ENCODE measurements at regions not wholly inside any gene's neighbourhood (a gene's known extent, or its start where the extent isn't known, plus 50 kb on each side); places are given as distances from the start of the nearest gene placed in this dataset.
"Not testable (repeated sequence)": the region's sequence is repeated elsewhere in the genome, so short reads cannot be mapped to it uniquely, and the experiment has no call there.

- DNase-seq (ENCODE audit: low read depth), result no peak
These were observed 295.2 kb upstream of the MGMT start for GRCh38 chr10:129171812-129172211.

GRCh38 chr10:129174232-129175014, 292.6 kb upstream of the MGMT start:
- no peak for DNase-seq (ENCODE audit: low read depth)

GRCh38 chr10:129179245-129179971, 287.6 kb upstream of the MGMT start:
- DNase-seq (ENCODE audit: low read depth), result no peak

- no peak for DNase-seq (ENCODE audit: low read depth)
These were observed 286.9 kb upstream of the MGMT start for GRCh38 chr10:129179972-129180678.

- DNase-seq (ENCODE audit: low read depth), result no peak
These were observed 282.8 kb upstream of the MGMT start for GRCh38 chr10:129184196-129184595.

- no peak for DNase-seq (ENCODE audit: low read depth)
These were observed 279.7 kb upstream of the MGMT start for GRCh38 chr10:129187331-129187730.

- no peak for DNase-seq (ENCODE audit: low read depth)
These were observed 275.2 kb upstream of the MGMT start for GRCh38 chr10:129191797-129192196.

GRCh38 chr10:129192344-129193128, 274.5 kb upstream of the MGMT start:
- DNase-seq (ENCODE audit: low read depth), result no peak

GRCh38 chr10:129193148-129193547, 273.9 kb upstream of the MGMT start:
- no peak for DNase-seq (ENCODE audit: low read depth)

GRCh38 chr10:129194181-129194870, 272.7 kb upstream of the MGMT start:
- DNase-seq (ENCODE audit: low read depth), result no peak

GRCh38 chr10:129199826-129200225, 267.2 kb upstream of the MGMT start:
- no peak for DNase-seq (ENCODE audit: low read depth)

- DNase-seq (ENCODE audit: low read depth), result no peak
These were observed 263.2 kb upstream of the MGMT start for GRCh38 chr10:129203819-129204218.

- no peak for DNase-seq (ENCODE audit: low read depth)
These were observed 259.7 kb upstream of the MGMT start for GRCh38 chr10:129207297-129207696.

- DNase-seq (ENCODE audit: low read depth), result no peak
These were observed 256.2 kb upstream of the MGMT start for GRCh38 chr10:129210876-129211275.

GRCh38 chr10:129213256-129213655, 253.8 kb upstream of the MGMT start:
- DNase-seq (ENCODE audit: low read depth), result no peak

- not testable (repeated sequence) for DNase-seq (ENCODE audit: low read depth)
These were observed 253.0 kb upstream of the MGMT start for GRCh38 chr10:129213996-129214395.

- no peak for DNase-seq (ENCODE audit: low read depth)
These were observed 247.7 kb upstream of the MGMT start for GRCh38 chr10:129219364-129219763.

- DNase-seq (ENCODE audit: low read depth), result no peak
These were observed 244.6 kb upstream of the MGMT start for GRCh38 chr10:129222436-129222835.

- DNase-seq (ENCODE audit: low read depth), result no peak
These were observed 243.7 kb upstream of the MGMT start for GRCh38 chr10:129223363-129223762.

- no peak for DNase-seq (ENCODE audit: low read depth)
These were observed 243.0 kb upstream of the MGMT start for GRCh38 chr10:129224065-129224464.

GRCh38 chr10:129231821-129232220, 235.2 kb upstream of the MGMT start:
- no peak for DNase-seq (ENCODE audit: low read depth)

Data from stimulated activated CD8-positive, alpha-beta memory T cell treated with anti-CD3 and anti-CD28 coated beads, Interleukin-15, amount 100 ng/mL, for 24 hours (primary cell).